Activated naive CD8-positive, alpha-beta T cell (primary cell): ENCODE measurements at regions not wholly inside any gene's neighbourhood (a gene's known extent, or its start where the extent isn't known, plus 50 kb on each side); places are given as distances from the start of the nearest gene placed in this dataset.
"Not testable (repeated sequence)": the region's sequence is repeated elsewhere in the genome, so short reads cannot be mapped to it uniquely, and the experiment has no call there.

ENCODE experiments used
- H3K27ac Mint-ChIP-seq: one replicate; pipeline ENCODE4 v1.8.0; 2021; ENCODE audit warnings: mixed read lengths
- H3K27me3 Mint-ChIP-seq: one replicate; pipeline ENCODE4 v1.8.0; 2021; ENCODE audit warnings: mixed read lengths
- H3K36me3 Mint-ChIP-seq: one replicate; pipeline ENCODE4 v1.8.0; 2021; ENCODE audit warnings: mixed read lengths
- H3K4me1 Mint-ChIP-seq: one replicate; pipeline ENCODE4 v1.8.0; 2021; ENCODE audit warnings: low read depth, mixed read lengths
- H3K4me3 Mint-ChIP-seq: one replicate; pipeline ENCODE4 v1.8.0; 2021; ENCODE audit warnings: mild to moderate bottlenecking, mixed read lengths
- H3K9me3 Mint-ChIP-seq: one replicate; pipeline ENCODE4 v1.8.0; 2021; ENCODE audit warnings: low read depth, mixed read lengths

DNA sequence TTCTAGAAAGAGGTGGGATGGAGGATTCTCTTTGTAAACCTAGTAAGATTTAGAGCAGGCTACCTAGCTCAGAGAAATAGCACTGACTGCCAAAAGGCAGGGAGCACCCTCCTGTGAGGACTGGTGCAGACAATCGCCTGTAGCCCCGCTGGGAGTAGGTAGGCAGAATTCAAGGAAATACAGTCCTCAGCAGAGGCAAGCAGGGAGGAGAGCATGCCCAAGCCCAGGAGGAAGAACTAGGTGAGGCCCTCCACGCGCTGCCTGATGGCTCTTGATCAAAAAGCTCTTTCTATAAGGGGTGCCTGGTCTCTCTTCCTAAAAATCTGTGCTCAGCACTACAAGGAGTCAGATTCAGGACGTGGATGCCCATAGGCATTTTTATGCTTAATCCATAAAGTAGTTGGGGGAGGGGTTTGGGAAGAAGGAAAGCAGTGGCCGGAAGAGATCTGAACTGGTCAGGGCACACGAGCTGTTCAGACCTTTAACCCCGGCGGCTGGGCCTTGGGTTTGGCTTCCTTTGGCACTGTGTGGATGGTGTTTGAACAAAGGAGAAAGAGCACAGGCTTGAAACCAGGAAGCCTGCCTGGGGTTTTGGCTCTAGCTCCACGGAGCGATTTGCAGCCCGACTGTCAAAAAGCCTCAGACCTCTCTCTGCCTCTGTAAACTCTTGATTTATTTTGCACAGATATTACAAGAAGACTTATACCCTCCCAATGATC lies 320.6 kb downstream of the FOXO1 start:
- Mint-ChIP-seq H3K9me3 (no peaks in the 10 kb centered on the region), H3K27me3 (no peaks in the 10 kb centered on the region), H3K4me1 (no peaks in the 10 kb centered on the region), H3K27ac (no peak overlapping the region), H3K4me3 (no peak overlapping the region), H3K36me3 (no peaks in the 10 kb centered on the region)

DNA sequence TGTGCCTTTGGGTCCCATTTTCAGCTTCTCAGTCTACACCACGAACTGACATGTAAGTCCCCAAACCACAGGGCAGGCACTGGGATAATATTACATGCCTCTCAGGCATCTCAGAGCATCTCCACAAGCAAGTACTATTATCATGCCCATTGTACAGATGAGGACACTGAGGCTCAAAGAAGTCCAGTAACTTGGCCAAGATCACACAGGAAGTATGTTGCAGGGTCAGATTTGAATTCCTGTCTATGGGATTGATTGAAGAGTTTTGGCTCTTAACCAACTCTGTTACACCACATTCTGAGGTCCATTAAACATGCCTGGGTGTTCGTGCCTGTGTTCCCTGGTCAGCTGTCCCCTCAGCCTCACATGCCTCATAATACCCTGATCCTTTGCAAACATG lies 319.8 kb downstream of the FOXO1 start:
- H3K27ac Mint-ChIP-seq = no peak overlapping the region
- H3K36me3 Mint-ChIP-seq = no peaks in the 10 kb centered on the region
- H3K4me1 Mint-ChIP-seq = peaks cover 1% of the 10 kb centered on the region
- no peaks in the 10 kb centered on the region for H3K9me3 Mint-ChIP-seq
- H3K4me3 Mint-ChIP-seq = no peak overlapping the region
- no peaks in the 10 kb centered on the region for H3K27me3 Mint-ChIP-seq

- Mint-ChIP-seq H3K27me3 (no peaks in the 10 kb centered on the region), H3K4me3 (no peak overlapping the region), H3K27ac (no peak overlapping the region), H3K4me1 (peaks cover 6% of the 10 kb centered on the region), H3K9me3 (no peaks in the 10 kb centered on the region), H3K36me3 (no peaks in the 10 kb centered on the region)
Observed at GRCh38 chr13:40348096-40348679, 318.3 kb downstream of the FOXO1 start.

DNA sequence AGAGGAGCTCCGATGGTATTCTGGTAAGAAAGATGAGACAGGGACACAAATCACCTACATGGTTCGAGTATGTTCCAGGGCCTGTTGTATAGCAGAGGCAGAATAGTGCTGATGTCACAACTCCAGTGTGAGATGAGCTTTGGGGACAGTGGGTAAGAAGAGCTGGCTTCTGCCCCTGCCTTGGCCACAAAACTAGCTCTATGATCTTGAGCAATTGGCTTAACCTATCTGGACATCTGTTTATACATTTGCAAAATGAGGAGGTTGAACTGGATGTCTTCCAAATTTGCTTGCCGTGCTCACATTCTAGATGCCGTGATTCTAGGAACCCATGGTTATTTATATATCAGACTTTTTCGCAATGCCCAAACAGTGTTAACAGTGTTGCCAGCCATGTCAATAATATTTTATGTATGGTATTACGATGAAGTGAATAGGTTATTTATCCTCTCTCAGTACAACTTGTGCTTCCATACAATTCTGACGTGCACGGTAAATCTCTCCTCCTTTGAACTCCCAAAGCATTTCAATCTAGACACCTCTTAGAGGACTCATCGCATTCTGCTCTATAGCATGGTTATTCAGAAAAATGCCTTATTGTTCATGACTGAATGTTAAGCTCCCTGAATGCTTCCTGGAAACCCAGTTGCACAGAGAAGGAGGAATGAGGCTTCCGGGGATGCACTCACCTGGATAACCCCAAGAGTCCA lies 316.0 kb downstream of the FOXO1 start:
- H3K36me3 Mint-ChIP-seq = peaks cover 2% of the 10 kb centered on the region
- H3K9me3 Mint-ChIP-seq = no peaks in the 10 kb centered on the region
- no peaks in the 10 kb centered on the region for H3K27me3 Mint-ChIP-seq
- H3K27ac Mint-ChIP-seq = no peak overlapping the region
- peaks cover 21% of the 10 kb centered on the region for H3K4me1 Mint-ChIP-seq
- no peak overlapping the region for H3K4me3 Mint-ChIP-seq

- Mint-ChIP-seq H3K4me3 (no peak overlapping the region), H3K27ac (no peak overlapping the region), H3K4me1 (peaks cover 32% of the 10 kb centered on the region), H3K36me3 (peaks cover 2% of the 10 kb centered on the region), H3K9me3 (no peaks in the 10 kb centered on the region), H3K27me3 (no peaks in the 10 kb centered on the region)
Observed at GRCh38 chr13:40351537-40352379, 314.7 kb downstream of the FOXO1 start.

- no peaks in the 10 kb centered on the region for H3K27me3 Mint-ChIP-seq
Observed at GRCh38 chr13:40352380-40352778, 314.1 kb downstream of the FOXO1 start.

DNA sequence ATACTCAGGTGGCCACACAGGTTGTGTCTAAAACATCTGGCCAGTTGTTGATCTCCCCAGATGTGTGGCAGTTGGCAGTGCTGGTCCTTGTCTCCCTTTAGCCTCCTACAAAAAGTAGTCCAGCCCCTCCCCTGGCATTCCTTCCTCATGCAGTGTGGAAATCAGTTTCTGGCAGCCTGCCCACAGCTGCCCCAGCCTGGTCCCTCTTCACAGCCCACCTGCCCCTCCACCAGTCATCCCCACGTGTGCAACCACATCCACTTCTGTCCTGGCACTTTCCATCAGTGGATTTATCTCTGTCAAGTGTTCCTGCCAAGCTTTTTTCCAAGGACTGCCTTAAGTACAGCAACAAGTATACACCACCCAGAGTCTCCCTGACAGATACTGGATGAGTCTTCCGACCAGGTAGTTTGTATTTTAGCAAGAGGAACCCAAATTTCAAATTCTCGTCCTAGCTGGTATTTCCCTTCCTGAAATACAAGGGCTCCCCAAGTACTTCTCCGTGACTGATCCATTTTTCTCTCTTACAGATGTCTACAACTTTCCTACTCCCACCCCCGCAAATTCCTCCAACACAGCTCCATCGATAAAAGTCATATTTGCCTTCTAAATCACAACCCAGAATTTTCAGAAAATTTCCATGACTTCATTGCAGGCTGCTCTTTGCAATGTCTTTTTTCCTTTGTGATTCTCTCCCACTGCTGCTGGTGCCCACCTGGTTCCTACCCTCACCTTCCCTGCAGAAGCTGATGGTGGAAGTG lies 313.5 kb downstream of the FOXO1 start:
- Mint-ChIP-seq H3K36me3 (peaks cover 2% of the 10 kb centered on the region), H3K9me3 (no peaks in the 10 kb centered on the region), H3K27me3 (no peaks in the 10 kb centered on the region), H3K4me1 (peaks cover 32% of the 10 kb centered on the region), H3K4me3 (no peak overlapping the region), H3K27ac (no peak overlapping the region)

More at GRCh38 chr13:40352380-40352778, 314.1 kb downstream of the FOXO1 start:
- Mint-ChIP-seq H3K36me3 (peaks cover 2% of the 10 kb centered on the region), H3K9me3 (no peaks in the 10 kb centered on the region), H3K4me3 (no peak overlapping the region), H3K4me1 (peaks cover 32% of the 10 kb centered on the region), H3K27ac (no peak overlapping the region)

DNA sequence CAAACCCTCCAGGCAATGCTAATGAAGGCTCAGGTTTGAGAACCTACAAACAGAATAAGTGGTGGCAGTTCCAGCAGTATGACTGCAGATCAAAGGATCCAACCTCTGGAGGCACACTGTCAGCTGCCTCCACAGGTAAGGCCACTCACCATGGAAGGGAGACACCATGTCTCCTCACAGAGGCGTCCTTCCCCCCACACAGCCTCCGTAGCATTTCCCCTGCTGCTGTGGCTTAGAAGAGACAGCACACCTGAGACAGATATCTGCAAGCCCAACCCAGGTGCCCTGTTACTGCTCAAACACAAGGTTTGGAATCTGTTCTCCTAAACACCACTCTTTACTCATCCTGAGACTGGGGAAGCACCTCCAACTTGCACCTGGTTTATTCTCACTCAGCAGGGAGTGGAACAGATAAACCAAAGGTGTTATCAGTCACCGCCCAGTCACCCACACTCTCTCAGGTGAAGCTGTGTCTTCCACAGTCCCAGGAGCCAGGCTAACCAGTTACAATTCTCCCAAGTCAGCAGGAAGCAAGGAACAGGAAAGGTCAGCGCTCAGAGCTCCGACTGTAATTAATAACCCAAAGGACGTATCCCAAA lies 311.2 kb downstream of the FOXO1 start:
- Mint-ChIP-seq H3K27me3 (no peaks in the 10 kb centered on the region), H3K4me3 (no peak overlapping the region), H3K27ac (no peak overlapping the region)

DNA sequence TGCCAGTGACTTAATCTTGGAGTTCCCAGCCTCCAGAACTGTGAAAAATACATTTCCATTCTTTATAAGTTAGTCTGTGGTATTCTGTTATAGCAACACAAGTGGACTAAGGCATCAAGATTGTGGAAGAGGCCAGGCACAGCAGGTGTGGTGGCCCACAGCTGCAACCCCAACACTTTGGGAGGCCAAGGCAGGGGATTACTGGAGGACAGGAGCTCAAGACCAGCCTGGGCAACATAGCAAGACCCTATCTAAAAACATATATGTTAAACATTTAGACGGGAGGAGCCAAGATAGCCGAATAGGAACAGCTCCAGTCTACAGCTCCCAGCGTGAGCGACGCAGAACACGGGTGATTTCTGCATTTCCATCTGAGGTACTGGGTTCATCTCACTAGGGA lies 310.4 kb downstream of the FOXO1 start:
- Mint-ChIP-seq H3K27me3 (no peaks in the 10 kb centered on the region), H3K4me1 (peaks cover 32% of the 10 kb centered on the region), H3K9me3 (no peaks in the 10 kb centered on the region), H3K4me3 (peak overlapping the region; percentile 35), H3K27ac (peak overlapping the region; percentile 28), H3K36me3 (peaks cover 2% of the 10 kb centered on the region)

More for the DNA sequence above, 311.2 kb downstream of the FOXO1 start:
- Mint-ChIP-seq H3K4me1 (peaks cover 32% of the 10 kb centered on the region), H3K9me3 (no peaks in the 10 kb centered on the region), H3K36me3 (peaks cover 2% of the 10 kb centered on the region)

- H3K27me3 Mint-ChIP-seq, H3K4me3 Mint-ChIP-seq: not testable (repeated sequence)
- peaks cover 32% of the 10 kb centered on the region for H3K4me1 Mint-ChIP-seq
Observed at GRCh38 chr13:40356458-40356857, 310.0 kb downstream of the FOXO1 start.

DNA sequence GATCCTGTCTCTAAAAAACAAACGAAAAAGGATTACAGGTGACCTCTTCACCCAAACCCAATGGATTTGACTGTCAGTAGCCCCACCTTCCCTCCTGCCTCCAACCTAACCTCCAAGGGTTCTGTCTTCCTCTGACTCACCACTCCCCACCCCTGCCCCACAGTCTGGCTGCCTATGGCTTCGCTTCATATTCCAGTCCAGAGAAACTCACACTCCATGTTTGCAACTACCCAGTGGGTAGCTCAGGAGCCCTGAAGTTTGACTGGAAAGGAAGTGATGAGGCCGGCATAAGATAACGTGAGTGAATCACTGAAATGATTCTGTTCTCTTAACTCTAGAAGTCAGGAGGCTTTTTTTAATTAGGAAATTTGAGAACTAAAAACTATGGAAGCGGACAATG lies 303.9 kb downstream of the FOXO1 start:
- H3K4me3 Mint-ChIP-seq = no peak overlapping the region
- H3K36me3 Mint-ChIP-seq = no peaks in the 10 kb centered on the region
- H3K27ac Mint-ChIP-seq = no peak overlapping the region
- no peaks in the 10 kb centered on the region for H3K9me3 Mint-ChIP-seq
- peaks cover 23% of the 10 kb centered on the region for H3K4me1 Mint-ChIP-seq
- no peaks in the 10 kb centered on the region for H3K27me3 Mint-ChIP-seq

More at GRCh38 chr13:40356458-40356857, 310.0 kb downstream of the FOXO1 start:
- not testable (repeated sequence) for H3K36me3 Mint-ChIP-seq, H3K9me3 Mint-ChIP-seq, H3K27ac Mint-ChIP-seq

DNA sequence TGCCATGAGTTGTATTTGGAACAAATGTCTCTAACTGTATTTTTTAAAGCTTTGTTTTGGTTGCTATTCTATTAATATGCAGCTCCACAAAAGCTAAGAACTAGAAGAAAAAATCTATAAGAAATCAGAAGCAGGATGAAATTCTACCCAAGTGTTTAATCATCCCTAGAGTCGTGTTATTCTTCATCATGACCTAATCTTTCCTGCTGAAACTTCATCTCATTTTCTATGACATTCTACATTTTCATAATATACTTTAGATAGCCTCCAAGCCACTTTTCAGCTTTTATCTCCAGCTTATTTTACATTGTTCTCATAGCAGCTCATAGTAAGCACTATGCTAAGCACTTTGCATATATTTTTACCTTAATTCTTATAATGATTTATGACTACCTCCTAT lies 302.8 kb downstream of the FOXO1 start:
- Mint-ChIP-seq H3K4me1 (peaks cover 27% of the 10 kb centered on the region), H3K36me3 (no peaks in the 10 kb centered on the region), H3K27ac (no peak overlapping the region), H3K4me3 (no peak overlapping the region), H3K27me3 (no peaks in the 10 kb centered on the region), H3K9me3 (no peaks in the 10 kb centered on the region)

DNA sequence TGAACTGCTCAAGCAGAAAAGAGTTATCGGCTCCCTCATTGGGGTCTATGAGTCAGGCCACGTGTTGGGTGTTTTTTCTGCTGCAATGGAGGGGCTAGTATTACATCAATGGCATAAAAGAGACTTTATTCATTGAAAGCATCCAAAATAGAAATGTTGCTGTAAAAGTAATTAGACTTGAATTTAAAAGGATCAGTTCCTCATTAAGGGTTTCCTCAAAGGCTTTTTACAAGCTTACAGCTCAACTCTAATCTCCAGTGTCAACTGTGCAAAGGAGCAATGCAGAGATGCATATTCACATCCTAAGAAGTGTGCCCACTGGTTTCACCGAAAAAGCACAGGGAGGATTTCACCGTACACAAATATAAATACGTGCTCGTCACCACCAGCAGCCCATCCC lies 300.3 kb downstream of the FOXO1 start:
- peaks cover 47% of the 10 kb centered on the region for H3K4me1 Mint-ChIP-seq
- no peak overlapping the region for H3K27ac Mint-ChIP-seq
- no peaks in the 10 kb centered on the region for H3K9me3 Mint-ChIP-seq
- H3K4me3 Mint-ChIP-seq = no peak overlapping the region
- H3K36me3 Mint-ChIP-seq = no peaks in the 10 kb centered on the region
- no peaks in the 10 kb centered on the region for H3K27me3 Mint-ChIP-seq
